ENCODE measurements at regions not wholly inside any gene's neighbourhood (a gene's known extent, or its start where the extent isn't known, plus 50 kb on each side); places are given as distances from the start of the nearest gene placed in this dataset.
A peak's percentile ranks its signal among the peaks of the same experiment; 100 is the strongest.

DNA sequence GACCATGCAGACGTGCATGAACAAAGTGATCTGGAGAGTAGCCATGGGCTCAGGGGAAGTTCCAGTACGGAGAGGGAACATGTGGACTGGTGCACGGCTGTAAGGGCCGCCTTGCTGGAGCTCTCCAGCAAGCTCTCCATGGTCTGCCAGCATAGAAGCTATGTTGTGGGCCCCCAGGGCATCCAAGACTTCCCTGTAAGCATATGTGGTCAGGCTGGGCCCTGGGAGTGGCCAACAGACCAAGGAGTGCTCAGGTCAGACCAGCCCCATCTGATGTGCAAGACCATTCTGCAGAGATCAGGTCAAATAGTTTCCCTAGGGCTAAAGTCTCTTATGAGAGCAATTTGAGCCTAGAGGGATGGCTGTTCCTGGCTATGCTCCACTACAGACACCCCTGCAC lies 110.1 kb upstream of the DAZL start:
- H4K20me1 ChIP-seq (ENCODE audit: insufficient read depth, low read length, poor library complexity, severe bottlenecking) = no peaks in the 10 kb centered on the region
- no peaks in the 10 kb centered on the region for H3K36me3 ChIP-seq (ENCODE audit: insufficient read depth, low read length)
- TF ChIP-seq EZH2phosphoT487 (IDR thresholded peaks at IDR 0.05; ENCODE audit: borderline replicate concordance) = no peak
- TF ChIP-seq, protein P1, sequence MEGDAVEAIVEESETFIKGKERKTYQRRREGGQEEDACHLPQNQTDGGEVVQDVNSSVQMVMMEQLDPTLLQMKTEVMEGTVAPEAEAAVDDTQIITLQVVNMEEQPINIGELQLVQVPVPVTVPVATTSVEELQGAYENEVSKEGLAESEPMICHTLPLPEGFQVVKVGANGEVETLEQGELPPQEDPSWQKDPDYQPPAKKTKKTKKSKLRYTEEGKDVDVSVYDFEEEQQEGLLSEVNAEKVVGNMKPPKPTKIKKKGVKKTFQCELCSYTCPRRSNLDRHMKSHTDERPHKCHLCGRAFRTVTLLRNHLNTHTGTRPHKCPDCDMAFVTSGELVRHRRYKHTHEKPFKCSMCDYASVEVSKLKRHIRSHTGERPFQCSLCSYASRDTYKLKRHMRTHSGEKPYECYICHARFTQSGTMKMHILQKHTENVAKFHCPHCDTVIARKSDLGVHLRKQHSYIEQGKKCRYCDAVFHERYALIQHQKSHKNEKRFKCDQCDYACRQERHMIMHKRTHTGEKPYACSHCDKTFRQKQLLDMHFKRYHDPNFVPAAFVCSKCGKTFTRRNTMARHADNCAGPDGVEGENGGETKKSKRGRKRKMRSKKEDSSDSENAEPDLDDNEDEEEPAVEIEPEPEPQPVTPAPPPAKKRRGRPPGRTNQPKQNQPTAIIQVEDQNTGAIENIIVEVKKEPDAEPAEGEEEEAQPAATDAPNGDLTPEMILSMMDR (conservative IDR thresholded peaks at IDR 0.05; ENCODE audit: low read length) = no peak
- H2AFZ ChIP-seq (ENCODE audit: low read length) = no peak overlapping the region
- no peaks in the 10 kb centered on the region for H3K79me2 ChIP-seq (ENCODE audit: insufficient read depth, low read length)
- no peaks in the 10 kb centered on the region for H3K27me3 ChIP-seq (ENCODE audit: insufficient read depth, low read length, poor library complexity, severe bottlenecking)
- H3K9me3 ChIP-seq (ENCODE audit: insufficient read depth, low read depth, low read length) = peaks cover 3% of the 10 kb centered on the region; the same call in 1 of the 2 replicates
- H3K4me2 ChIP-seq (ENCODE audit: low read depth, low read length, poor library complexity, severe bottlenecking) = no peak overlapping the region
- H3K9me2 ChIP-seq (replicated peaks; ENCODE audit: low read depth, low read length) = no peaks in the 10 kb centered on the region
- no peak overlapping the region for H3K4me3 ChIP-seq (ENCODE audit: low read length, poor library complexity, severe bottlenecking)
- H3F3A ChIP-seq (ENCODE audit: low read depth) = no peaks in the 10 kb centered on the region
- peaks cover 2% of the 10 kb centered on the region for H3K4me1 ChIP-seq (ENCODE audit: insufficient read depth, low read length, poor library complexity, severe bottlenecking)
- H3K9ac ChIP-seq (ENCODE audit: low read depth, low read length, poor library complexity, severe bottlenecking) = no peak overlapping the region

DNA sequence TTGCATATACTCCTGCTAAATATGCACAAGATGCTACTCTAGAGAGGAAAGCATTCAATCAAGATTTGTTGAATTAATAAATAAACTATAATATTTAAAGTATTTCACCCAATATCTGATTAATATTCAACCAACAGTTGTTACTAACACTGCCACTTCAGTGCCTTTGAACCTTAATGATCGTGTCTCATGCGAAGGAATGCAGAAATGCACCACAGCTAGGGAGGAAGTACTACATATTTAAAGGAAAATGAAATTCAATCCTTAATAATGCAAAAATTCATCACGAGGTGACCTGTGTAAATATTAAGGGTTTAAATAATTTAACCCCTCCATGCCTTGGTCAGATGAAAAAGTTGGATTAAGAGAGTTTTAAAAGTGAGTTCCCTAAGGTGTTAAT lies 114.2 kb upstream of the DAZL start:
- no peaks in the 10 kb centered on the region for H3K9me3 ChIP-seq (ENCODE audit: insufficient read depth, low read depth, low read length)
- peaks cover 11% of the 10 kb centered on the region for H3K4me1 ChIP-seq (ENCODE audit: insufficient read depth, low read length, poor library complexity, severe bottlenecking)
- H3K4me2 ChIP-seq (ENCODE audit: low read depth, low read length, poor library complexity, severe bottlenecking) = no peak overlapping the region
- H3F3A ChIP-seq (ENCODE audit: low read depth) = no peaks in the 10 kb centered on the region
- no peaks in the 10 kb centered on the region for H3K9me2 ChIP-seq (replicated peaks; ENCODE audit: low read depth, low read length)
- no peak overlapping the region for H2AFZ ChIP-seq (ENCODE audit: low read length)
- no peak overlapping the region for H3K9ac ChIP-seq (ENCODE audit: low read depth, low read length, poor library complexity, severe bottlenecking)
- TF ChIP-seq, protein P1 (conservative IDR thresholded peaks at IDR 0.05; ENCODE audit: low read length) = no peak
- no peak for TF ChIP-seq EZH2phosphoT487 (IDR thresholded peaks at IDR 0.05; ENCODE audit: borderline replicate concordance)
- H3K36me3 ChIP-seq (ENCODE audit: insufficient read depth, low read length) = no peaks in the 10 kb centered on the region
- no peaks in the 10 kb centered on the region for H3K79me2 ChIP-seq (ENCODE audit: insufficient read depth, low read length)
- no peak overlapping the region for H3K4me3 ChIP-seq (ENCODE audit: low read length, poor library complexity, severe bottlenecking)
- no peaks in the 10 kb centered on the region for H3K27me3 ChIP-seq (ENCODE audit: insufficient read depth, low read length, poor library complexity, severe bottlenecking)
- H4K20me1 ChIP-seq (ENCODE audit: insufficient read depth, low read length, poor library complexity, severe bottlenecking) = no peaks in the 10 kb centered on the region

DNA sequence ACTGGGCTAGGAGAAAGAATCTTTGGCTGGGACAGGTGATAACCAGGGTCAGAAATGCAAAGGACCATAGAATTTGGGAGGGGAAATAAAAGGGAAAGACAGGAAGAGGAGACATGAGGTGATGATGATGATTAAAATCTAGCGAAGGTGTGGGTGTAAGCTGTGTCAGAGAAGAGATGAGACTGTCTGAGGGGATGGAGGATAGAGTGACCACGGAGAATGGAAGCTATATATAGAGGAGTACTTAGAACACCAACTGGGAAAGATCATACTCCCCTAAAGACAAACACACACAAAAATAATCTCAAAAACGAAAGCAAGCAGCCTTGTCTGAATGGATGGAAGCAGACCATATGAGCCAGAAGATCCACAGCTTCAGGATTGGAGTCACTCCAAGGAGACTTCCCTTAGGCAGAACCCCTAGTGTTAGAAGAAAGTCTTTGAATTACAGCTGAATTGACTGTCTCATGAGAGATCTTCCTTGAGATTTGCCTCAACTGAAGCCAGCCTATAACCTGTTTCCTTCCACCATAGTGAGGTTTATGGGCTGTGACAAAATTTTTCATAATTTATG lies 115.2 kb upstream of the DAZL start:
- no peak overlapping the region for H3K9ac ChIP-seq (ENCODE audit: low read depth, low read length, poor library complexity, severe bottlenecking)
- no peaks in the 10 kb centered on the region for H3K27me3 ChIP-seq (ENCODE audit: insufficient read depth, low read length, poor library complexity, severe bottlenecking)
- TF ChIP-seq, protein P1 (conservative IDR thresholded peaks at IDR 0.05; ENCODE audit: low read length) = no peak
- TF ChIP-seq EZH2phosphoT487 (IDR thresholded peaks at IDR 0.05; ENCODE audit: borderline replicate concordance) = no peak
- no peaks in the 10 kb centered on the region for H3F3A ChIP-seq (ENCODE audit: low read depth)
- H3K9me3 ChIP-seq (ENCODE audit: insufficient read depth, low read depth, low read length) = no peaks in the 10 kb centered on the region
- H3K9me2 ChIP-seq (replicated peaks; ENCODE audit: low read depth, low read length) = no peaks in the 10 kb centered on the region
- H4K20me1 ChIP-seq (ENCODE audit: insufficient read depth, low read length, poor library complexity, severe bottlenecking) = no peaks in the 10 kb centered on the region
- no peak overlapping the region for H2AFZ ChIP-seq (ENCODE audit: low read length)
- peak overlapping the region; percentile 7 for H3K4me2 ChIP-seq (ENCODE audit: low read depth, low read length, poor library complexity, severe bottlenecking)
- no peak overlapping the region for H3K4me3 ChIP-seq (ENCODE audit: low read length, poor library complexity, severe bottlenecking)
- H3K79me2 ChIP-seq (ENCODE audit: insufficient read depth, low read length) = no peaks in the 10 kb centered on the region
- peaks cover 11% of the 10 kb centered on the region for H3K4me1 ChIP-seq (ENCODE audit: insufficient read depth, low read length, poor library complexity, severe bottlenecking)
- H3K36me3 ChIP-seq (ENCODE audit: insufficient read depth, low read length) = no peaks in the 10 kb centered on the region

Measured in Loucy (cell line).